Astrocyte (in vitro differentiated cells and primary cell): ENCODE measurements at regions not wholly inside any gene's neighbourhood (a gene's known extent, or its start where the extent isn't known, plus 50 kb on each side); places are given as distances from the start of the nearest gene placed in this dataset.

ENCODE experiments used
- EZH2 ChIP-seq: IDR thresholded peaks from 2 replicates; pipeline ENCODE4 v1.6.1; 2012; ENCODE audit warnings: mild to moderate bottlenecking, low read length, inconsistent platforms; ENCODE audit not compliant: insufficient read depth
- TF ChIP-seq, protein P1 (sequence below): IDR thresholded peaks from 2 replicates; pipeline ENCODE4 v1.5.1; 2011; ENCODE audit warnings: low read depth, mild to moderate bottlenecking, inconsistent platforms, low read length, moderate library complexity; ENCODE audit not compliant: insufficient read depth

DNA sequence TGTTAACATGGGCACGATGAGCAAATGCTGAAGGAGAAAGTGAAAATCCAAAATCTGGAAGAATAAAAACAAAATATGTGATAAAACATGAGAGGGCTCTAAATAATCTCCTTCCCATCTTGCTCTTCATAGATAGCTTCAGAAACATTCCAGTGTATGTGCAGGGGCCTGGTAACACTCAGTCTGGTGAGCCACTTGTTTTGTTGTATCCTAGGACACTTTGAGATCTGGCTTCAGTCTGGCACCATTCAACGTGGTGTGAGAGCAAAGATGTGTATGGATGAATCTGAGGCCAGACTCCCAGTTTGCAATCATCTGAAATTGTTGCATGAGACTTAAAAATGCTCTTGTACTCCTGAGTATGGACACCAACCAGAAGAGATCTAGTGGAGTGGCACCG lies 337.2 kb upstream of the ZNF385D start:
- TF ChIP-seq, protein P1, sequence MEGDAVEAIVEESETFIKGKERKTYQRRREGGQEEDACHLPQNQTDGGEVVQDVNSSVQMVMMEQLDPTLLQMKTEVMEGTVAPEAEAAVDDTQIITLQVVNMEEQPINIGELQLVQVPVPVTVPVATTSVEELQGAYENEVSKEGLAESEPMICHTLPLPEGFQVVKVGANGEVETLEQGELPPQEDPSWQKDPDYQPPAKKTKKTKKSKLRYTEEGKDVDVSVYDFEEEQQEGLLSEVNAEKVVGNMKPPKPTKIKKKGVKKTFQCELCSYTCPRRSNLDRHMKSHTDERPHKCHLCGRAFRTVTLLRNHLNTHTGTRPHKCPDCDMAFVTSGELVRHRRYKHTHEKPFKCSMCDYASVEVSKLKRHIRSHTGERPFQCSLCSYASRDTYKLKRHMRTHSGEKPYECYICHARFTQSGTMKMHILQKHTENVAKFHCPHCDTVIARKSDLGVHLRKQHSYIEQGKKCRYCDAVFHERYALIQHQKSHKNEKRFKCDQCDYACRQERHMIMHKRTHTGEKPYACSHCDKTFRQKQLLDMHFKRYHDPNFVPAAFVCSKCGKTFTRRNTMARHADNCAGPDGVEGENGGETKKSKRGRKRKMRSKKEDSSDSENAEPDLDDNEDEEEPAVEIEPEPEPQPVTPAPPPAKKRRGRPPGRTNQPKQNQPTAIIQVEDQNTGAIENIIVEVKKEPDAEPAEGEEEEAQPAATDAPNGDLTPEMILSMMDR, result no peak
- TF ChIP-seq EZH2, result no peak
